LNCAP (cell line): ENCODE measurements at regions not wholly inside any gene's neighbourhood (a gene's known extent, or its start where the extent isn't known, plus 50 kb on each side); places are given as distances from the start of the nearest gene placed in this dataset.

ENCODE experiments used
- TF ChIP-seq, protein P1 (sequence below): fragments of 450-650 bp; IDR thresholded peaks from 2 replicates; pipeline ENCODE4 v1.5.1; 2017; ENCODE audit warnings: mild to moderate bottlenecking

DNA sequence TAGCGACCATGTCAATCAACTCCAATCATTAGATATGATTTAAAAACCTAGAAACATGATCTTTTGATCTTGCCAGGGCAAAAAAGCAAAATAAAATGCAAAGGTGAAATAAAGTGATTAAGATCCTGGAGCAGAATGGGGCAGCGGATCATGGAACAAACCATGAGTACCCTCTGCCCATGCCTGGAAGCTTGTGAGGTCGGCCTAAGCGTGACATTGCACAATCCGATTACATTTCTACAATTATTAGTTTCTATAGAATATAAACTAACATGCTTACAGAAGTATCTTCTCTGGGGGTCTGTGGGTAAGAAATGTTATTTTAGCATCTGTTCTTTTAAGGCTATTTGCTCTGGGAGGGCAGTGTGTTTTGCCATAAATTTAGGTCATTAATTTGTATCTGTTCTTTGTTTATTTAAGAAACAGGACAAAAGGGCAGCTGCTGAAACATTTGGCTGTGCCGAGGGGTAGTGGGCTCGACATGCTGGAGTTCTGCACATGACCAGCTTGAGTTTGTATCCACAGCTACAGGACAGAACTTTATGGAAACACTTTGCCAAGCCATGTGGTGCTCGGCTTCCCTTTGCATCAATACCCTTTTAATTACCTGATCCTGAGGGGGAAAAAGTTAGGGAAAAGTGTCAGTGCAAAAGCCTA, 55.9 kb downstream of the ZBTB18 start:
- TF ChIP-seq, protein P1, sequence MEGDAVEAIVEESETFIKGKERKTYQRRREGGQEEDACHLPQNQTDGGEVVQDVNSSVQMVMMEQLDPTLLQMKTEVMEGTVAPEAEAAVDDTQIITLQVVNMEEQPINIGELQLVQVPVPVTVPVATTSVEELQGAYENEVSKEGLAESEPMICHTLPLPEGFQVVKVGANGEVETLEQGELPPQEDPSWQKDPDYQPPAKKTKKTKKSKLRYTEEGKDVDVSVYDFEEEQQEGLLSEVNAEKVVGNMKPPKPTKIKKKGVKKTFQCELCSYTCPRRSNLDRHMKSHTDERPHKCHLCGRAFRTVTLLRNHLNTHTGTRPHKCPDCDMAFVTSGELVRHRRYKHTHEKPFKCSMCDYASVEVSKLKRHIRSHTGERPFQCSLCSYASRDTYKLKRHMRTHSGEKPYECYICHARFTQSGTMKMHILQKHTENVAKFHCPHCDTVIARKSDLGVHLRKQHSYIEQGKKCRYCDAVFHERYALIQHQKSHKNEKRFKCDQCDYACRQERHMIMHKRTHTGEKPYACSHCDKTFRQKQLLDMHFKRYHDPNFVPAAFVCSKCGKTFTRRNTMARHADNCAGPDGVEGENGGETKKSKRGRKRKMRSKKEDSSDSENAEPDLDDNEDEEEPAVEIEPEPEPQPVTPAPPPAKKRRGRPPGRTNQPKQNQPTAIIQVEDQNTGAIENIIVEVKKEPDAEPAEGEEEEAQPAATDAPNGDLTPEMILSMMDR = no peak

DNA sequence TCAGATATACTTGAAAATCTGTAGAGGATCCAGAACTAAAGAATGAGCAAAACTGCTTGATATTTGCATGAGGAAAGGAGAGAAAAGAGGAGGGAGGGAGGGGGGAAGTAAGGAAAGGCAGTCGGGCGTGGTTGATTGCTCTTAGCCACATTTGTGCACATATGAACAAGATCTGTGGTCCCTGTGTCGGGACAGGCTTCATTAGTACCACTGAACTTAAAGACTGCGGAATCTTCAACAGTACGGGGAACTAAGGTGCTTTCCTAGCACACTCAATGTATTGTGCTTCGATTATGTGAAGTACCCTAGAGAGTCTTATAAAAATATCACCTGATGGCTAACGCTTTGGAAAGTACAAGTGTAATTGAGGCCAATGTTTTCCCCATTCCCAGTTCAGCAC, 59.9 kb downstream of the ZBTB18 start:
- TF ChIP-seq, protein P1 = no peak

DNA sequence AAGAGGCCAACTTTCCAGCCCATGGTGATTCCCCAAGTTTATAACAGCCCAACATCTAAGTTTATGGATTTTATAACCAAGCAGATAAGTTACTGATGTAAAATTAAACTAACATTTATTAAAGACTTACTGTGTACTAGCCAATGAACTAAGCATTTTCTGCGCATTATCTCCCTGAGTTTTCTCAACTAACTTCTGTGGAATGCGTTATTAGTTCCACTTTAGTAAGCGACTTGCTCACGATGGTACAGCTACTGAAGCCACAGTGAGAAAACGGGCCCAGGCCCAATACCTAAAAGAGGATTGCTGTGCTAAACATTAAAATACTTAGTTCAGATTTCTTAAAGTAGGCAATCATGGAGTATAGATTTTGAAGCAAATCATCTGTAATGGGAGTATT, 61.0 kb downstream of the ZBTB18 start:
- TF ChIP-seq, protein P1 = no peak

DNA sequence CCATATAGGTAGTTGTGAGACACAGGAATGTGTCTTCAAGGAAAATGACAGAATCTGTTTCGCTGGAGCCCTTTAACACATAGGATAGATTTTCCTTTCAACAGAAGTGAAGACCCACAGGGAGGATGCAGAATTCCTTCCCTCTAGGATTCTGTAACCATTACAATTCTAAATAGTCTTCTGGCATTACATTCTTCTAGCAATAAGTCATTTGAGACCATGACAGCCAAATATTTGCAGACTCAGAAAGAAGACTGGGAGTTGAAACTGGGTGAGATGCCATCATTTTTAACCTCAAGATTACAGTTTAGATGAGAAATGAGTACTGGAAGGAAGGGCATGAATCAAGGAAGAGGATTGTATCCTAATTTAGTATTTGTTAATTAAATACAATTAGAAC, 61.6 kb downstream of the ZBTB18 start:
- TF ChIP-seq, protein P1 = no peak

DNA sequence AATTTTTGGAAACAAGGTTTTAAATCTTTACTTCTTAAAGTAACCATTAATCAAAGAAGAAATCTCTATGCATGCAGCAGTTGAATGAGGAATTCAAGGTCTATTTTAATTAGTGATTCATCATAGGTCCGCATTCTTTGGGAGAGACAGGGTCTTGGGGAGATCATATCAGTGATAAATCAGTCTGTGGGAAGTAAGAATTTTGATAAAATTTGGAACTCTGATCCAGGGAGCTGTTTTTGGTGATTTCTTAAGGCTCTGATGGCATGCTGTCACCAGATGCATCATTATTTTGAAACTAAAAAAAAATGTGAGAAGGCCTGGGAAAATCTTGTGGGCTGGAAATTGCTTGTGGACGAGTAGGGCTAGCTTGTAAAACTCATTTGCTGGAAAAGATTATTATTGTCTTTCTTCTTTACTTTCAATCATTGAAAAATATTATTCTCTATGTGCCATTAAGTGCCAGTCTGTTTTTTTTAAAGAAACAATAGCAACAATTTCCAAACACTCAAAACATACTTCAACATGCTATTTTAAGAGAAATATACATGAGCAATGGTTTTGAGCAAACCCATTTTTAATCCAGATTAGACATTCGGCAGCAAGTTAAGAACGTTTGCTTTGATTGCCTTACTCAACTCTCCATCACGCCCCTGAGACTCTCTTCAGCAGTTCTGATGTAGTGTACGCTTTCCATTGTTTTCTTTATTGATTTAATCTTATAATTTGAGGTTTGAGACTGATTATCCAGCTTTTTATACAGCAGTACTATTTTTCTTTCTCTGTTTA, 62.6 kb downstream of the ZBTB18 start:
- TF ChIP-seq, protein P1 = no peak

DNA sequence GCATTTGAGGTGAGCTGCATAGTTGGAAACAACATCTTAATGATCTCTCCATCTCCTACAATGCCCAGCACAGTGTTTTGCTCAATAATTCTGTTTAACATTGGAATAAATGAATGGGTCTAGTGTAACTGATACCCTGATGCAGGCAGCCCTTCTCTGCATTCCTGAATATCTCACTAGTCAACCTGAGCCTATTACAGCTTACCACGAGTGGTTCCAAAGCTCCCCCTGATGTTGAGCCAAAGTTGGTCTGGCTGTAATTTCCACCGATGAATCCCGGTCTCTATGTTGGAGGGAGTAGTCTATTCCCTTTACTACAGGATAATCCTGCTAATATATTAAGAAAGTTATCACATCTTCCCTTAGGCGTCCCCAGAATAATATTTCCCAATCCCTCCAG, 63.8 kb downstream of the ZBTB18 start:
- TF ChIP-seq, protein P1 = no peak

DNA sequence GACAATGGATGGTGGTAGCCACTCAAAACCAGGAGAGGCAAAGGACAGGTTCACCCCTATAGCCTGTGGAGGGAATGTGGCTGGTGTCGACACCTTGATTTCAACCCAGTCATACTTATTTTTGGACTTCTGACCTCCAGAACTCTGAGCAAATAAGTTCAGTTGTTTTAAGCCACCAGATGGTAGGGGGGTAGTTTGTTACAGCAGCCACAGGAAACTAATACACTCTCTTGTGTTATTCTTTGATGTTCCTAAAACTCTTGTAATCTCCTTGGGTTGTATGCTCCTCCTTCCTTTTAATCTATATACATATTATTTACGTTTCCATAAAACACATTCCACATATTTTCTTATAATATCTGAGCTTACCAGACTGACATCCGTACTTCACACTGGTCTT, 65.9 kb downstream of the ZBTB18 start:
- TF ChIP-seq, protein P1 = no peak
